ENCODE measurements at regions not wholly inside any gene's neighbourhood (a gene's known extent, or its start where the extent isn't known, plus 50 kb on each side); places are given as distances from the start of the nearest gene placed in this dataset.
"Not testable (repeated sequence)": the region's sequence is repeated elsewhere in the genome, so short reads cannot be mapped to it uniquely, and the experiment has no call there.

DNA sequence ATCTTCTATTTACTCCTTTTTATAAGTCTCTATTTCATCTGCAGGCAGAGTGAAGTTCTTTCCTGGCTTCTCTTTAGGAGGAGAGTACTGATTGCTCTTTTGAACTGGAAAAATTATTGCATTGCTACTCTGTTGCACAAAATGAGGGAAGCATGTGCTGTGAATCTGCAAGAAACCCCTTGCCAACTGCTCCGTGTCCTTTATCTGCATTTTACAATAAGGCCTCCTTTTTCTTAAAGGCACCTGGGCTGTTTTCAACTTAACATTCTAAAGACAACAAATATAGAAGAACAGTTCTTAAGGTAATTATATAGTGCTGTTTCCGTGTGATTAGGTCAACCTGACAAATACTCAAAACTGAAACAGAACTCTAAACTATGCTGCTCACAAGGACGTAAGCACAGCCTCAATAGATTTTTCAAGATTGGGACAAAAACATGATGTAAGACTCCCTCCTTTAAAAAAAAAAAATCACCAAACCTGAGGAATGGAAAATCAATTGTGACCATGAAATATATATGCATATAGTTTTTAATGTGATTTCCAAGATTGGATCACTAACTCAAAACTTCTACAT is 716.6 kb upstream of the INTU start:
- no peak overlapping the region for H2AFZ ChIP-seq (ENCODE audit: low read depth, low read length)
- no peaks in the 10 kb centered on the region for H3K9me3 ChIP-seq (ENCODE audit: insufficient read depth, low read length)
- no peaks in the 10 kb centered on the region for H4K20me1 ChIP-seq (ENCODE audit: insufficient read depth, low read length)
- H3K4me1 ChIP-seq (ENCODE audit: low read length), result no peaks in the 10 kb centered on the region
- H3K79me2 ChIP-seq (ENCODE audit: low read length), result no peaks in the 10 kb centered on the region
- no peak overlapping the region for H3K4me3 ChIP-seq (ENCODE audit: low read length)
- no peak for TF ChIP-seq EZH2phosphoT487 (IDR thresholded peaks at IDR 0.05; ENCODE audit: low read depth)
- TF ChIP-seq, protein P1, sequence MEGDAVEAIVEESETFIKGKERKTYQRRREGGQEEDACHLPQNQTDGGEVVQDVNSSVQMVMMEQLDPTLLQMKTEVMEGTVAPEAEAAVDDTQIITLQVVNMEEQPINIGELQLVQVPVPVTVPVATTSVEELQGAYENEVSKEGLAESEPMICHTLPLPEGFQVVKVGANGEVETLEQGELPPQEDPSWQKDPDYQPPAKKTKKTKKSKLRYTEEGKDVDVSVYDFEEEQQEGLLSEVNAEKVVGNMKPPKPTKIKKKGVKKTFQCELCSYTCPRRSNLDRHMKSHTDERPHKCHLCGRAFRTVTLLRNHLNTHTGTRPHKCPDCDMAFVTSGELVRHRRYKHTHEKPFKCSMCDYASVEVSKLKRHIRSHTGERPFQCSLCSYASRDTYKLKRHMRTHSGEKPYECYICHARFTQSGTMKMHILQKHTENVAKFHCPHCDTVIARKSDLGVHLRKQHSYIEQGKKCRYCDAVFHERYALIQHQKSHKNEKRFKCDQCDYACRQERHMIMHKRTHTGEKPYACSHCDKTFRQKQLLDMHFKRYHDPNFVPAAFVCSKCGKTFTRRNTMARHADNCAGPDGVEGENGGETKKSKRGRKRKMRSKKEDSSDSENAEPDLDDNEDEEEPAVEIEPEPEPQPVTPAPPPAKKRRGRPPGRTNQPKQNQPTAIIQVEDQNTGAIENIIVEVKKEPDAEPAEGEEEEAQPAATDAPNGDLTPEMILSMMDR (IDR thresholded peaks at IDR 0.05; ENCODE audit: low read depth, low read length), result no peak
- no peak overlapping the region for H3K27ac ChIP-seq (ENCODE audit: low read length)
- no peak overlapping the region for H3K9ac ChIP-seq (ENCODE audit: low read length)
- H3K27me3 ChIP-seq (ENCODE audit: low read depth, low read length), result no peaks in the 10 kb centered on the region
- H3K36me3 ChIP-seq (replicated peaks; ENCODE audit: low read depth, low read length), result no peaks in the 10 kb centered on the region
- no peak overlapping the region for H3K4me2 ChIP-seq (ENCODE audit: low read length)

DNA sequence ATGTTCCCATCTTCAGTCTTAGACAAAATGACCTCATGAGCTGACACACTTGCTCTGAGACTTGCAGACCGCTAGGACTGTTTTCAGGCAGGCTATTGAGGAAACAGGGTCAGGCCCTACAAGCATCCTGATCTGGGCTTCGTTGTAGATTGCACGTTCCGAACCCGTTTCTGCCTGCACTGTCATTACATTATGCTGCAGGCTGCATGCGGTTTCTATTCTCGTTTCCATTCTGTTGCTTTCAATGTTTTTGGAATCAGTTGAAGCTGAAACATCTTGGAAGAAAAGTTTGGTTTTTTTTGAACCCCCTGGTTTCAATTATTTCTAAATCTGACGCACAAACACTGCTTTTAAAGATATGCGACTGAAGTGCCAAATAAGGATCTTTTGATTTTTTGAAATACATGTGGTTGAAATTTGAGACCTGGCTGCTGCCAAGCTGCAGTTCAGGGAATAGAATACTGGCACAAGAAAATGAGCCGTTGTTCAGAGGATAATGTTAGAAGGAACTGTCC is 716.1 kb upstream of the INTU start:
- Histone ChIP-seq H3K4me2 (ENCODE audit: low read length) (no peak overlapping the region), H3K9me3 (ENCODE audit: insufficient read depth, low read length) (no peaks in the 10 kb centered on the region), H3K27me3 (ENCODE audit: low read depth, low read length) (no peaks in the 10 kb centered on the region), H4K20me1 (ENCODE audit: insufficient read depth, low read length) (no peaks in the 10 kb centered on the region), H3K9ac (ENCODE audit: low read length) (no peak overlapping the region), H2AFZ (ENCODE audit: low read depth, low read length) (no peak overlapping the region), H3K4me1 (ENCODE audit: low read length) (no peaks in the 10 kb centered on the region), H3K27ac (ENCODE audit: low read length) (no peak overlapping the region), H3K4me3 (ENCODE audit: low read length) (no peak overlapping the region), H3K79me2 (ENCODE audit: low read length) (no peaks in the 10 kb centered on the region), H3K36me3 (replicated peaks; ENCODE audit: low read depth, low read length) (no peaks in the 10 kb centered on the region)
- TF ChIP-seq EZH2phosphoT487 (IDR thresholded peaks at IDR 0.05; ENCODE audit: low read depth), result no peak
- TF ChIP-seq, protein P1 (IDR thresholded peaks at IDR 0.05; ENCODE audit: low read depth, low read length), result no peak

DNA sequence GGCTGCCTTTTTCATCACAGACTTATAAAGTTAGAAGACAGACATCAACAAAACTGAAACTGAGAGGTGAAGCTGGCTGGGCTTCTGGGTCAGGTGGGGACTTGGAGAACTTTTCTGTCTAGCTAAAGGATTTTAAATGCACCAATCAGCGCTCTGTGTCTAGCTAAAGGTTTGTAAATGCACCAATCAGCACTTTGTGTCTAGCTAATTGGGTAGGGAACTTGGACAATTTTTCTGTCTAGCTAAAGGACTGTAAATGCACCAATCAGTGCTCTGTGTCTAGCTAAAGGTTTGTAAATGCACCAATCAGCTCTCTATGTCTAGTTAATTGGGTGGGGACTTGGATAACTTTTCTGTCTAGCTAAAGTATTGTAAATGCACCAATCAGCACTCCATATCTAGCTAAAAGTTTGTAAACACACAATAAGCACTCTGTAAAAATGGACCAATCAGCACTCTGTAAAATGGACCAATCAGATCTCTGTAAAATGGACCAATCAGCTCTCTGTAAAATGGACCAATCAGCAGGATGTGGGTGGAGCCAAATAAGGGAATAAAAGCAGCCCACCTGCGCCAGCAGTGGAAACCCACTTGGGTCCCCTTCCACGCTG is 710.3 kb upstream of the INTU start:
- H3K4me3 ChIP-seq (ENCODE audit: low read length); H3K27ac ChIP-seq (ENCODE audit: low read length); H3K27me3 ChIP-seq (ENCODE audit: low read depth, low read length); H3K9ac ChIP-seq (ENCODE audit: low read length); H4K20me1 ChIP-seq (ENCODE audit: insufficient read depth, low read length); H3K79me2 ChIP-seq (ENCODE audit: low read length); H3K36me3 ChIP-seq (replicated peaks; ENCODE audit: low read depth, low read length); H3K4me2 ChIP-seq (ENCODE audit: low read length); H3K4me1 ChIP-seq (ENCODE audit: low read length); H3K9me3 ChIP-seq (ENCODE audit: insufficient read depth, low read length); H2AFZ ChIP-seq (ENCODE audit: low read depth, low read length): not testable (repeated sequence)

DNA sequence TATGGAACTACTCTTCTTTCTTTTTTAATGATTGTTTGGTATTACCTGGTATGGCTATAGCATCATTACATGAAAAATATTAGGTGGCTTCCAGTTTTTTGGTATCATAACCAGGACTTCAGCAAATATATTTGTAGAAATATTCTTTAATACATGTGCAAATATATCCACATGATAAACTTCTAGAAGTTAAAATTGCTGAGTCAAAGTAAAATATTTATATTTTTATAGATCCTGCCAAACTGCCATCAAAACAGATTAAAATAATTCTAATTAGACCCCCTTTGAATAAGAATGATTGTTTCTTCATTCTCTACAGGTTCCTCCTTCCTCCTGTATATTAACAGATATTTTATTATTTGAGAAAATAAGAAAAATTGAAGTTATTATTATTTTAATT is 708.5 kb upstream of the INTU start:
- no peaks in the 10 kb centered on the region for H3K9me3 ChIP-seq (ENCODE audit: insufficient read depth, low read length)
- no peaks in the 10 kb centered on the region for H3K79me2 ChIP-seq (ENCODE audit: low read length)
- no peaks in the 10 kb centered on the region for H3K36me3 ChIP-seq (replicated peaks; ENCODE audit: low read depth, low read length)
- no peaks in the 10 kb centered on the region for H4K20me1 ChIP-seq (ENCODE audit: insufficient read depth, low read length)
- no peaks in the 10 kb centered on the region for H3K27me3 ChIP-seq (ENCODE audit: low read depth, low read length)
- H3K9ac ChIP-seq (ENCODE audit: low read length), result no peak overlapping the region
- no peak for TF ChIP-seq EZH2phosphoT487 (IDR thresholded peaks at IDR 0.05; ENCODE audit: low read depth)
- TF ChIP-seq, protein P1 (IDR thresholded peaks at IDR 0.05; ENCODE audit: low read depth, low read length), result no peak
- no peak overlapping the region for H3K27ac ChIP-seq (ENCODE audit: low read length)
- no peak overlapping the region for H2AFZ ChIP-seq (ENCODE audit: low read depth, low read length)
- no peak overlapping the region for H3K4me3 ChIP-seq (ENCODE audit: low read length)
- no peak overlapping the region for H3K4me2 ChIP-seq (ENCODE audit: low read length)
- H3K4me1 ChIP-seq (ENCODE audit: low read length), result no peaks in the 10 kb centered on the region

DNA sequence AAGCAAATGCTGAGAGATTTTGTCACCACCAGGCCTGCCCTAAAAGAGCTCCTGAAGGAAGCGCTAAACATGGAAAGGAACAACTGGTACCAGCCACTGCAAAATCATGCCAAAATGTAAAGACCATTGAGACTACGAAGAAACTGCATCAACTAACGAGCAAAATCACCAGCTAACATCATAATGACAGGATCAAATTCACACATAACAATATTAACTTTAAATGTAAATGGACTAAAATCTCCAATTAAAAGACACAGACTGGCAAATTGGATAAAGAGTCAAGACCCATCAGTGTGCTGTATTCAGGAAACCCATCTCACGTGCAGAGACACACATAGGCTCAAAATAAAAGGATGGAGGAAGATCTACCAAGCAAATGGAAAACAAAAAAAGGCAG is 702.7 kb upstream of the INTU start:
- H3K27me3 ChIP-seq (ENCODE audit: low read depth, low read length); H3K4me2 ChIP-seq (ENCODE audit: low read length); H3K27ac ChIP-seq (ENCODE audit: low read length); H2AFZ ChIP-seq (ENCODE audit: low read depth, low read length); H3K9ac ChIP-seq (ENCODE audit: low read length); H4K20me1 ChIP-seq (ENCODE audit: insufficient read depth, low read length); H3K9me3 ChIP-seq (ENCODE audit: insufficient read depth, low read length); H3K79me2 ChIP-seq (ENCODE audit: low read length); H3K4me1 ChIP-seq (ENCODE audit: low read length); H3K4me3 ChIP-seq (ENCODE audit: low read length); H3K36me3 ChIP-seq (replicated peaks; ENCODE audit: low read depth, low read length): not testable (repeated sequence)
